Right kidney (tissue), 1 donor: ENCODE measurements at regions not wholly inside any gene's neighbourhood (a gene's known extent, or its start where the extent isn't known, plus 50 kb on each side); places are given as distances from the start of the nearest gene placed in this dataset.

Source experiments
- DNase-seq: peaks from one replicate; pipeline ENCODE4 v3.0.0-alpha.2; 2016

DNA sequence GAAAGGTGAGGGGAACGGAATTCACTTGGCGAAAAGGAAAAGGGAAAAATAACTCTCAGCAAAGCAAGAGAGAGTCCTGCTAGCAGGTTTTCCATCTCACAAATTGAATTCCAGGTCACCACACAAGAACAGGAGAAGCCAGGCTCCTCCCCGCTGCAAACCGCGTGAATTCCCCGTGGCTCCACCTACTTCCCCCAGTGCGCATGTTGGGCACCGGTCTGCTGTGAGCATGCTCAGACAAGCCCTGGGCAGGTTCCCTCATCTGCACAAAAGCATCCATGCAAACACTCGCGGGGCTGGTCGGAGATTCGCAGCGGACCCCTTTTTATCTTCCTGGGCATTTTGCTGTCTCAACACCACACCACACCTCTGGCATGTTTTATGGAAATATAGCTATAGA, 58.5 kb upstream of the S1PR3 start:
- DNase-seq: no peak

DNA sequence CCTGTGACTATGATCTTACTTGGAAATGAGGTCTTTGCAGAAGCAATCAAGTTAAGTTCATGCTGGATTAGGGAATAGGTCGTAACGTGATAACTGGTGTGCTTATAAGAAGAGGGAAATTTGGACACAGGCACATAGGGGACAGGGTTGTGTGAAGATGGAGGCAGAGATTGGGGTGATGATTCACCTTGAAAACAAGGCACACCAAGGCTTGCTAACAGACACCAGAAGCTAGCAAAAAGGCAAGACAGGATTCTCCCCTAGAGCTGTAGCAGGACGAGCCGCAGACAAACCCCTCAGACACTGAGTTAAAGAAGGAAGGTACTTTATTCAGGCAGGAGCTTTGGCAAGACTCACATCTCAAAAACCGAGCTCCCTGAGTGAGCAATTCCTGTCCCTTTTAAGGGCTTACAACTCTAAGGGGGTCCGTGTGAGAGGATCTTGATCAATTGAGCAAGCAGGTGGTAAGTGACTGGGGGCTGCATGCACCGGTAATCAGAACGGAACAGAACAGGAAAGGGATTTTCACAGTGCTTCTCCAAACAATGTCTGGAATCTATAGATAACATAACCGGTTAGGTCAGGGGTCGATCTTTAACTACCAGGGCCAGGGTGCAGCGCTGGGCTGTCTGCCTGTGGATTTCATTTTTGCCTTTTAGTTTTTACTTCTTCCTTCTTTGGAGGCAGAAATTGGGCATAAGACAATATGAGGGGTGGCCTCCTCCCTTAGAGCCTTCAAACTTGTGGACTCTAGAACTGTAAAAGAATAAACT, 57.5 kb upstream of the S1PR3 start:
- DNase-seq: no peak

DNA sequence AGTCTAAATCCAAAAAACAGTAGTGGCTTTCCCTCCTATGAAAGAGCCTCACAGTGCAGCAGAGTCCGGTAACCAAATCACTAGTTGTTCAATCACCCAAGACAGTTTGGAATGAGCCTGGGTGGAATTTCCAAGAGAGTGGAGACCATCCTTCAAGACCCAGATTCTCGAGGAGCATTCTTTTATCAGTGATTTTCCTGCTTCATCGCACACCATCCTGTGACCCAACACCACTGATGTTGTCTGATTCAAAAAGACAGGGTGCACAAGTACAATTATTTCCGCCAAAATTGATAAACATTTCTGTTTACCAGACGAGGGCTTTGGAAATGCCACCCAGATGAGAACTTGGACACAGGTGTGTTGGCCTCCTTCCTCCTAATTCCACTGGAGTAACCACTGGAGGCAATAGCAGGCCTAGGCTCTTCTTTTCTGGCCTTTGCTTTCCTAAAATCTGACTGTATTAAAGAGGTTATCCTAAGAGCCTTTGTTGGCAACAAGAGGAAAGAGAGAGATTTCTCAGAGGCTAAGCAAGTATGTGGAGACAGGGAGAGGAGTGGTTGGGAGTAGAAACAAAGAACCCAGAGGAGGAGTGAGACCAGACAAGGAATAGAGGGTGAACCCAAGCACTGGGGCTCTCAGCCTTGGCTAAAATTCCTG, 56.3 kb upstream of the S1PR3 start:
- DNase-seq: no peak

DNA sequence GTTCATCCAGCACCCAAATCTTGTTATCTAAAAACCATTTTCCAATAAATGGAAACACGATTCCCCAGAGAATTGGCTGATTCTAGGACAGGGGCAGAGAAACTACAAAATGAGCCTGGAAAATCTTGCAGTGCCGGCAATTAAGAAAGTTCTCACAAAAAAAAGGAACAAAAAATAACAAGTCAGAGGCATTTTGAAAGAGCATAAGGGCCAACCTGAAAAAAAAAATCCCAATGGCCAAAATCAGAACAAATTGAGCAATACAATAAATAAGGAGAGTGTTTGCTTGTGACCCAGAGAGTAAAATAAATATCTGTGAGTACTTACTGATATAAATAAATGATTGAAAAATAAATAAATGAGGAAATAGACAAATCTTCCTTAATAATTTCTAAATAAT, 55.1 kb upstream of the S1PR3 start:
- DNase-seq: no peak

DNA sequence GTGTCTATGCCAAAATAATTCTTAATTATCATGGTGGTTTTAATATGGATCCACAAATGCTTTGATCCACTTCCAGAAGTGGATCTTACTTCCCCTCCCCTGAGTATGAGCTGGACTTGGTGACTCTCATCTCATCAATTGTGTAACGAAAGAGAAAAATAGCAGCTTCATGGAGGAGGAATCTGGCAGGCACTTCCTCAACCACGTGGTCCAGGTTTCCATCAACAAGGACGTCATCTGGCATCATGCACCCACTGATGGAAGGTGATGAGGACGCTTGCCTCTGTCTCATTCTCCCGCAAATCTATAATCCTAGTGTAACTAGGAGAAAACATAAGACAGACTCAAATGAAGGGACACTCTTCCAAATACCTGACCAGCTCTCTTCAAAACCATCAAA, 54.6 kb upstream of the S1PR3 start:
- DNase-seq: no peak

DNA sequence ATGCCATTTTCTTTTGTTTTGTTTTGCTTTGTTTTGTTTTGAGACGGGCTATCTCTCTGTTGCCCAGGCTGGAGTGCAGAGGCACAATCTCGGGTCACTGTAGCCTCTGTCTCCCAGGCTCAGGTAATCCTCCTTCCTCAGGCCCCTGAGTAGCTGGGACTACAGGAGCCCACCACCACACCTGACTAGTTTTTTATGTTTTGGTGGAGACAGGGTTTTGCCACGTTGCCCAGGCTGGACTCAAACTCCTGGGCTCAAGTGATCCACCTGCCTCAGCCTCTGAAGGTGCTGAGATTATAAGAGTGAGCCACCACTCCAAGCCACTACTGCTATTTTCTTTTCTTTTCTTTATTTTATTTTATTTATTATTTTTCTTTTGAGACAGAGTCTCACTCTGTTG, 54.0 kb upstream of the S1PR3 start:
- no peak for DNase-seq

DNA sequence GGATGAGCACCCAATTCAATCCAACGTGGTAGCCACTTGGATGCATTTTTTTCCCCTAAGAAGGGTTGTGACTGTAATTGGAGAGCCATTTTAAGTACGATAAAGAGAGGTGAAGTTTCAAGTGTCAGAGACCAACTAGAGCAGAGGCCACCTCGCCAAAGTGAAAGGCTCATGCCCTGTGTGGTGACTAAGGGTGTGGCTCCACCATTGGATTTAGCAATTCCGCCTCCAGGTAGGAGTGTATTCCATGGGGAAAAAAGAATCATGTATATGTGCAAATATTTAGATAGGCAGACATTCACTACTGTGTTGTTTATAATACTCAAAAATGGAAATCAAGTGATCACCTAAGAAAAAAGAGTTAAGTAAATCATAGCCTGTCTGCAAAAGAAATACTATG, 53.1 kb upstream of the S1PR3 start:
- DNase-seq: no peak
